ENCODE measurements at regions not wholly inside any gene's neighbourhood (a gene's known extent, or its start where the extent isn't known, plus 50 kb on each side); places are given as distances from the start of the nearest gene placed in this dataset.

GRCh38 chr2:173612354-173612753, 257.7 kb downstream of the CDCA7 start:
- DNase-seq (no peak), ATAC-seq (ENCODE audit: insufficient read depth, low FRiP score) (no peak)
- no peak for TF ChIP-seq CTCF (IDR thresholded peaks at IDR 0.05; ENCODE audit: control extremely low read depth, extremely low read depth)
- Histone ChIP-seq H3K9me3 (ENCODE audit: control insufficient read depth in 4 of 4, insufficient read depth in 3 of 4, low read length in 3 of 4) (peaks cover 0 to 3% (median 0%) of the 10 kb centered on the region in 4 donors), H3K4me1 (ENCODE audit: control insufficient read depth in 5 of 5, insufficient read depth in 5 of 5, low read length in 5 of 5) (no peaks in the 10 kb centered on the region), H3K27me3 (ENCODE audit: control insufficient read depth in 3 of 3, insufficient read depth in 3 of 3, low read length in 2 of 3) (peaks cover 0 to 3% (median 0%) of the 10 kb centered on the region in 3 donors), H3K27ac (ENCODE audit: low read depth in 1 of 2, low read length in 1 of 2) (no peak overlapping the region), H3K9ac (ENCODE audit: insufficient read depth in 1 of 2, low read length in 2 of 2) (no peak overlapping the region), H3K4me3 (no peak overlapping the region), H3K36me3 (ENCODE audit: control insufficient read depth in 4 of 4, insufficient read depth in 4 of 4, low read length in 4 of 4) (no peaks in the 10 kb centered on the region)
- WGBS, 2 donors = 80 to 81% methylated on average over 3 of the region's 3 CpGs

- ATAC-seq (ENCODE audit: insufficient read depth, low FRiP score) (no peak), DNase-seq (no peak)
- Histone ChIP-seq H3K4me1 (ENCODE audit: control insufficient read depth in 5 of 5, insufficient read depth in 5 of 5, low read length in 5 of 5) (no peaks in the 10 kb centered on the region), H3K27ac (ENCODE audit: low read depth in 1 of 2, low read length in 1 of 2) (no peak overlapping the region), H3K27me3 (ENCODE audit: control insufficient read depth in 3 of 3, insufficient read depth in 3 of 3, low read length in 2 of 3) (peaks cover 0 to 3% (median 0%) of the 10 kb centered on the region in 3 donors), H3K36me3 (ENCODE audit: control insufficient read depth in 4 of 4, insufficient read depth in 4 of 4, low read length in 4 of 4) (no peaks in the 10 kb centered on the region), H3K4me3 (no peak overlapping the region), H3K9ac (ENCODE audit: insufficient read depth in 1 of 2, low read length in 2 of 2) (no peak overlapping the region), H3K9me3 (ENCODE audit: control insufficient read depth in 4 of 4, insufficient read depth in 3 of 4, low read length in 3 of 4) (peaks cover 0 to 3% (median 0%) of the 10 kb centered on the region in 4 donors)
- no peak for TF ChIP-seq CTCF (IDR thresholded peaks at IDR 0.05; ENCODE audit: control extremely low read depth, extremely low read depth)
- WGBS, 2 donors = 60 to 81% methylated on average over 5 of the region's 5 CpGs
Observed at GRCh38 chr2:173613386-173613785, 258.7 kb downstream of the CDCA7 start.

- 79 to 85% methylated on average over 5 of the region's 5 CpGs for WGBS, 2 donors
- H3K9me3 ChIP-seq (ENCODE audit: control insufficient read depth in 4 of 4, insufficient read depth in 3 of 4, low read length in 3 of 4) = peaks cover 0 to 3% (median 0%) of the 10 kb centered on the region in 4 donors
- no peak for TF ChIP-seq CTCF (IDR thresholded peaks at IDR 0.05; ENCODE audit: control extremely low read depth, extremely low read depth)
- no peak overlapping the region for H3K4me3 ChIP-seq
- ATAC-seq (ENCODE audit: insufficient read depth, low FRiP score) (no peak), DNase-seq (no peak)
- no peaks in the 10 kb centered on the region for H3K36me3 ChIP-seq (ENCODE audit: control insufficient read depth in 4 of 4, insufficient read depth in 4 of 4, low read length in 4 of 4)
- H3K9ac ChIP-seq (ENCODE audit: insufficient read depth in 1 of 2, low read length in 2 of 2) = no peak overlapping the region
- no peak overlapping the region for H3K27ac ChIP-seq (ENCODE audit: low read depth in 1 of 2, low read length in 1 of 2)
- peaks cover 0 to 3% (median 0%) of the 10 kb centered on the region in 3 donors for H3K27me3 ChIP-seq (ENCODE audit: control insufficient read depth in 3 of 3, insufficient read depth in 3 of 3, low read length in 2 of 3)
- no peaks in the 10 kb centered on the region for H3K4me1 ChIP-seq (ENCODE audit: control insufficient read depth in 5 of 5, insufficient read depth in 5 of 5, low read length in 5 of 5)
Observed at GRCh38 chr2:173614265-173614930, 259.7 kb downstream of the CDCA7 start.

Measured in lung (tissue), 11 donors.